ENCODE measurements at regions not wholly inside any gene's neighbourhood (a gene's known extent, or its start where the extent isn't known, plus 50 kb on each side); places are given as distances from the start of the nearest gene placed in this dataset.

DNA sequence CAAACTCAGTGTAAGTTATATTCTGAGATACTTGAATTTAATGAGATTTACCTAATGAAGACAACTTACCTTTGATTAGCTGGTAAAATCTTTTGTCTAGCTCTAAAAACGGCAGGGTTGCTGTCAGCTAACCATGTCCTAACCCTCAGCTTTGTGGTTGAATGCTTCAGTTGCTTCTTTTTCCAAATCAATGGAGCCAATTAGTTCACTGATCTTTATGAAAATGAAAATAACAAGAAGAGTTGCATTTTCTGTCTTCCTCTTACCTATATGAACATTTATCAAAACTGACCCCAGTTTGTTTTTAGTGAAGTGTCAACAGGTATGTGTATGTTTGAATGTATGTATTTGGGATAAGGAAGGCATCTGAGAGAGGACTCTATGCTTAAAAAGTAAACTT lies 253.1 kb upstream of the MTPN start:
- no peak for DNase-seq

DNA sequence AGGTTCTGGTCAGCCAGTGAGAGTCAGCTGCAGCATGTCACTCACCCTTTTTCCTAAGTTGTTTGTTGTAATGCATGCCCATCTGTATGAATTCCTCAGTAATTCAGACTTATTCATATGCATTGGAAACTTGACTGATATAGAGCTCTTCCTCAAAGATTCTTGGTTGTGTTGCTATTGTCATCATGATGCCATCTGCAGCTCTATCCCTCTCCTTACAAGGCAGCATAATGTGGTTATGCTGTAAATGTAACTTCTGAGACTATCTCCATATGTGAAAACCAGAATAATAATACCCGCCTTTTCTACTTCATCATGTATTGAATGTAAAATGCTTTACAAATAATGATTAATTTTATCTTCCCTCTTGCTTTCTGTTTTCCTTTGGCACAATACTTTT lies 252.6 kb upstream of the MTPN start:
- no peak for DNase-seq

DNA sequence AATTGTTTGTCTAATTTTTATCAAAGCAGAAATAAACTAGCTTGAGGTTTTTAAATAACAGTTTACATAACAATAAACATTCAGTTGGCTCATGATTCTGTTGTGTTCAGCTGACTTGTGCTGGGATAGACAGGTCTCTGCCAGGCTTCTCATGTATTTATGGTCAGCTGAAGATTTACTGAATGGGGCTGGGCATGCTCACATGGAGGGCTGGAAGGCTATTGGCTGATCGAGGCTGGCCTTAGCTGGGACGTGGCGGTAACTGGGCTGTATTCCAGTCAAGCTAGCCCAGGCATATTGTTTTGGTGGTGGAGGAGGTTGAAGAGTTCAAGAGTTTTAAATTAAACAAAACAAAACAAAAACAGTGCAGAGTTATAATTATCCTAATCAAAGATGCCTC lies 251.0 kb upstream of the MTPN start:
- no peak for DNase-seq

DNA sequence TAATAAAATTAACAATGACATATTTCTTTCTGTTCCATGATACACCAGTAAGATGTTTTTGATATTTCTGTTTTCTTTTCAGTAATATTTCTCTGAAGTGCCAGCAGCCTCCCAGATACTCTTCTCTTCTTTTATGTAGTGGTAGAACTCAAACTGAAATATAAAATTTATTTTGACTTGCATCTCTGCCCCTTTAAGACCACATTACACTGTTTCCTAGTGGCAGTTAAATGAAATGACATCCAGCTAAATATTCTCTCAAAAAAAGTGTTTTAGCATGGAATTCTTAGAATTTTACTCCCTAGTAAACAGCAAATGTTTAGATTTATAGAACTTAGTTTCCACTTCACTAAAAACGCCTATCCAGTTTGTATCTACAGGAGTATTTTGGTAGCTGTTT lies 237.2 kb upstream of the MTPN start:
- DNase-seq, result no peak

DNA sequence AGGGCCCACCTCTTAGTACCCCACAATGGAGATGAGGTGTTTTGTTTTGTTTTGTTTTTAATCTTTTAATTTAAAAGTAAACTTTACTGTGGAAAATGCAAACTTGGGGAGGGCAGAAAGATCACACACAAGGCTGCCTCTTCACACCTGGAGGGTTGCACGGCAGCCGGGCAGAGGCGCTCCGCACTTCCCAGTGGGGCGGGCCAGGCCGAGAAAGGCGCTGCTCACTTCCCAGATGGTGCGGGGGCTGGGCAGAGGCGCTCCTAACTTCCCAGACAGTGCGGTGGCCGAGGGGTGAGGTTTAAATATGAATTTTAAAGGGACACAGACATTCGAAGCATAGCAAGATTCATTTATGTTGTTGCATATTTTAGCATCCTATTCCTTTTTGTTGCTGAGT lies 235.9 kb upstream of the MTPN start:
- DNase-seq, result no peak

DNA sequence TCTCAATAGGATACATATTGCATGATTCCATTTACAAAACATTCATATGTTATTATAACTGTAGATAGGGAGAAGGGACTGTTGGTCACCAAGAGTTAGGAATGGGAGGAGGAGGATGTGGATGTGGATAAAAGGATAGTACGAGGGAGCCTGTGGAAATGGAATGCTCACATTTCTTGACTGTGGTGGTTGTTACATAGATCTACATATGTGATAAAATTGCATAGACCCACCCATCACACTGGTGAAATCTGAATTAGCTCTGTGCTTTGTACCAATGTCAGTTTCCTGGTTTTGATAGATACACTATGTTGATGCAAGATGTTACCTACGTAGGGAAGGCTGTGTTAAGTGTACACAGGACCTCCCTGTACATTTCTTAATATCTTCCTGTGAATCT lies 233.5 kb upstream of the MTPN start:
- no peak for DNase-seq

GRCh38 chr7:136210079-136210478 lies 232.9 kb upstream of the MTPN start:
- DNase-seq, result no peak

GRCh38 chr7:136205956-136206355 lies 228.8 kb upstream of the MTPN start:
- no peak for DNase-seq

GRCh38 chr7:136198168-136198567 lies 221.0 kb upstream of the MTPN start:
- DNase-seq, result no peak

GRCh38 chr7:136194878-136195277 lies 217.7 kb upstream of the MTPN start:
- DNase-seq, result no peak

- DNase-seq, result no peak
Measured at GRCh38 chr7:136193940-136194339, 216.8 kb upstream of the MTPN start.

DNA sequence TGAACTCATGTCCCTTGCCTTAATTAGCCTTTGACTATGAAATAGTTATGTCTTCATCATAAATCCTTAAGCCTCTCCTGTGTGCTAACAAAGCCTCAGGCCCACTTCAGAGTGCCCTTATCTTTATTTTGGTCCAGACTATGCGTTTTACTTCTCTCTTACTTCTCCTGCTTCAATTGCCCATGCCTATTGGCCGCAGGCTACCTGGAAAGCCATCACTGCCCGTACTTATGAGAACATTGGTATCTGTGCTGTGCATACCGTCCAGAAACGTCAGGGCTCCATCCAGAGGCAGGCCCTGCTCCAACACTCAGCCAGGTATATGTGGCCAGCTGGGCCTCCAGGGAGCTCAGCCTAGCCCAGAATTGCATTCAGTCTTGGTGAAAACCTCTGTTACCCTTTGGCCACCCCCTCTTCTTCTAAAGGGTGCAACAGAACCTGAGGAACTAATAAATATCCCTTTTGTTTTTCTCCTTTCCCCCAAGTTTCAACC lies 212.4 kb upstream of the MTPN start:
- DNase-seq, result no peak

GRCh38 chr7:136186281-136186680 lies 209.1 kb upstream of the MTPN start:
- no peak for DNase-seq

DNA sequence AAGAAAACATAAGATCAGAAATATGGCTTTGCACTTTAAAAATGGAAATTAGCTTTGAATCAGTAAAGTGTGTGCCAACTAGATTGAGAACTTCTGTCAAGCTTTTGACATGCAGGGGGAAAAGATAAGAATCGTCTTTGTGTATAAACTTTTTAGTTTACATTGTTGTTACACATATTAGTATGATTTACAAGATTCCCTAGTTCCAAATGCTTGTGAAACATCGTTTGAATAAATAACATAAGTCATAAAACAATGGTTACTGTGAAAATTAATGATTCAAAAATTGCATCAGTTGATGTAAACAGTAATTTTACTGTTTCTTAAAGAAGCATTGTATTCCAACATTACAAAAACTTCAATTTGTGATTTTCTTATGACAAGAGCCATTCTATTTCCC lies 207.6 kb upstream of the MTPN start:
- DNase-seq, result no peak

GRCh38 chr7:136183981-136184380 lies 206.8 kb upstream of the MTPN start:
- no peak for DNase-seq

- DNase-seq, result no peak
Measured at GRCh38 chr7:136180984-136181383, 203.8 kb upstream of the MTPN start.

DNA sequence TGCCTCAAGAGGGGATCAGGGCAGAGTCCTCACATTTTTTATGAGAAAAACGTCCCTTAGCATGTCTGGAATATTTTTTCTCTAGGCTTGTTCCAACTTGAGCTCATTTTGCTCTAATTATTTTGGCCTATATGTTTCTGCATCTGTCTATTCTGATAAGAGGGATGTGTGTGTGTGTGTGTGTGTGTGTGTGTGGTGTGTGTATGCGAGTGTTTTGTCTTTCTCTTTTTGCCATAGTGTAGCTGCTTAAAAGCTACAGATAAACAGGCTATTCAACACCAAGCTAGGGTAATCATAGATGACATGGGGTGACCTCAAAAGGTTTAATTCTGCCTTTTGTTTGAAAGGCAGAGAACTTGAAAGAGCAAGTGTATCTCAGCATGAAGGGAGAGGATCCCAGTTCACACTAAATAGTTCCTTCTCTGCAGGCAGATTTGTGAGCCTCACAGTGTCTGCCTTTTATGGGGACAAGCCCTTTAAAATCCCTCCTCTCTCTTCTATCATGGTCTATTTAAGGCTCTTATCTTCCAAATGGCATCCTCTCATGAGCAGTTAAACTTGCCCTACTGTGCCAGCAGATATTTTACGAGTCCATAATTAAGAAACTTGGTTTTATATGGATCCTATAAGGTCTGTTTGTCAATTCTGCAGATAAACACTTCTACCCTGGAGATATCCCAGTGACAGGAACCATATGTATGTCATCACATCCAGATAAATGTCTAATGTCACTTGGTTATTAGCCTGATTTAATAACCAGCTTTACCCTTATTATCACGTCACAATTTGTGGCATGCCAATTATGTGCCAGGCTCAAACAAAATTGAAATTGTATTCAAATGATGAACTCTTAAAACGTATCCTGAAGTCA lies 202.9 kb upstream of the MTPN start:
- DNase-seq, result no peak

GRCh38 chr7:136179154-136179553 lies 202.0 kb upstream of the MTPN start:
- DNase-seq, result no peak

DNA sequence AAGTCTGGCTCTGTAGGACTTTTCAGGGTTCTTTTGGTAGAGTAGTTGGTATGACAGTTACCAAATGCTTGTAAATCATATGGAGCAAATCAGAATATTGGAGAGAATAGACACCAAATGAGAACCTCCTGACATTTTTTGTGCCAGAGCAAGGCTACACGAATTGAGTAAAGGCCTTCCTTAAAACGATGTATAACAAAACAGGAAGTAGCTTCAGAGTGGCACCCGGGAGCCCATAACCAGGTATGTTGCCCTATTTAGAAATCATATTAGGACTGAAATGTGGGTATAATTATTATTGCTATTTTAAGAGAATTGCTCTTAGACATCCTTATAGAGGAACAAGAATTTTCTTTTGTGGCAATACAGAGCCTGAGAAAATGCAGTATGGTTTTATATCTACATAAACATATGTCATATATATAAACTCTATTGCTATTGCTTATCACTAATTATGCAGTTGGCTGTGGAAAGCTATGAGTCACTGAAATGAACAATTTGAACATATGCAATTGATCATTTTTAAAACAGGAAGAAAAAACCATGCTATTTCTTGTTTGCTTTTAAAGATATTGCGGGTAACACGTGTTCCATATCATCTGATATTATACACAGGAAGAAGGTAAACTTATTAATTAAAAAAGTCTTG lies 197.4 kb upstream of the MTPN start:
- no peak for DNase-seq

DNA sequence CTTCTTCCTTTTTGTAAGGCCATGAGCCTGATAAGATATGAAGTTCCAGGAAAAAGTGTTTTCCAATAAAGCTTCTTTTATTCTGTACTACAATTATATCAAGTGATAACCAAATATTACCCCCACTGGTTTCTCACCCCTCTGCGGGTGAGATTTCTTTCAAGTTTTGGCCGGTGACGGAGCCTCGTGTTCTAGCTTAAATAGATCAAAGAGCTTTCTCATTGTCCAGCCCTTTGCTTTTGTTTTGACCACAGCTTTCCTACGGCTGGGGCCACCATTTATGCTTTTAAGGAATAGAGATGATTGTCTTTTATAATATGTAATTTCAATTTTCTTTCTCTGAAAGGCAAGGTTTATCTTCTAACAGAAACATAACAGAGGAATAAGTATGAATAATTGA lies 196.7 kb upstream of the MTPN start:
- no peak for DNase-seq

- no peak for DNase-seq
Measured at GRCh38 chr7:136171233-136171632, 194.1 kb upstream of the MTPN start.

- DNase-seq, result no peak
Measured at GRCh38 chr7:136168821-136169220, 191.7 kb upstream of the MTPN start.

DNA sequence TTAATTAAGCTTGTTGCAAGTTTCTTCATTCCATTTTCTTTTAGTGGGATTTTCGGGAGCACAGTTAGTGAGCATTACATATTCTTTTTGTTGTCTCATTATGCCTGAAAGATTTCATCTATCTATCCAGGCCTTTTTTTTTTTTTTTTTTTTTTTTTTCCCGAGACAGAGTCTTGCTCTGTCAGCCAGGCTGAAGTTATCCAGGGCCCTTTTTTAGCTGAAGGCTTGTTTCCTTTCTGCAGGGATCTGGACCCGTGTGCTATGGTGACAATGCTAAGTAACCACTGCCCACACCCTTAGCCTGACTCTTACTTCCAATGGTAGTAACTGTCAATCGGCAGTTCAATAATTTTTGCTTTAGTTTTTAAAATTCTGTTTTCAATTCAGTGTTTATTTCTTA lies 190.8 kb upstream of the MTPN start:
- no peak for DNase-seq

DNA sequence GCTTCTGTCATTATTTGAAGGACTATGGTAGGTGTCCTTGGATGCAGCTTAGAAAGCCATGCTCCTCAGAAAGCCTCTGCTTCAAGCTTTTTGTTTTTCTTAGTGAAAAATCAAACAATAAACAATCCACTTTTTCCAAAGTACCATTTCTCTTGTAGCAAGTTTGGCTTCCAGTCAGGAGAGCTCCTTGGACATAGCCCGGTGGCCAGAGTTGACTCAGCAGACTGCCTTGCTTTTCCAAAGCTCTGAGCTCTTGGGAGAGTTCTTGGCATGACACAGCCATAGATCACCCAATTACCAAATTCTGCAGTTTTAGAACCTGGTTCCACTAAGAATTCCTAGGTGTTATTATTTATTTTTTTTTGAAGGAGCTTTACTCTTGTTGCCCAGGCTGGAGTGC lies 189.4 kb upstream of the MTPN start:
- no peak for DNase-seq

Data from NCI-H774 (cell line).